DMS79 treated with DMSO at 0.1 percent for 48 hours (cell line): ENCODE measurements at regions not wholly inside any gene's neighbourhood (a gene's known extent, or its start where the extent isn't known, plus 50 kb on each side); places are given as distances from the start of the nearest gene placed in this dataset.
A peak's percentile ranks its signal among the peaks of the same experiment; 100 is the strongest.
"Not testable (repeated sequence)": the region's sequence is repeated elsewhere in the genome, so short reads cannot be mapped to it uniquely, and the experiment has no call there.

Experiments
- DNase-seq: peaks from one replicate; lab custom pipeline; 2025; lab: John Stamatoyannopoulos, UW

- no peak for DNase-seq
Observed at GRCh38 chr2:234158812-234159211, 108.3 kb downstream of the SPP2 start.

DNA sequence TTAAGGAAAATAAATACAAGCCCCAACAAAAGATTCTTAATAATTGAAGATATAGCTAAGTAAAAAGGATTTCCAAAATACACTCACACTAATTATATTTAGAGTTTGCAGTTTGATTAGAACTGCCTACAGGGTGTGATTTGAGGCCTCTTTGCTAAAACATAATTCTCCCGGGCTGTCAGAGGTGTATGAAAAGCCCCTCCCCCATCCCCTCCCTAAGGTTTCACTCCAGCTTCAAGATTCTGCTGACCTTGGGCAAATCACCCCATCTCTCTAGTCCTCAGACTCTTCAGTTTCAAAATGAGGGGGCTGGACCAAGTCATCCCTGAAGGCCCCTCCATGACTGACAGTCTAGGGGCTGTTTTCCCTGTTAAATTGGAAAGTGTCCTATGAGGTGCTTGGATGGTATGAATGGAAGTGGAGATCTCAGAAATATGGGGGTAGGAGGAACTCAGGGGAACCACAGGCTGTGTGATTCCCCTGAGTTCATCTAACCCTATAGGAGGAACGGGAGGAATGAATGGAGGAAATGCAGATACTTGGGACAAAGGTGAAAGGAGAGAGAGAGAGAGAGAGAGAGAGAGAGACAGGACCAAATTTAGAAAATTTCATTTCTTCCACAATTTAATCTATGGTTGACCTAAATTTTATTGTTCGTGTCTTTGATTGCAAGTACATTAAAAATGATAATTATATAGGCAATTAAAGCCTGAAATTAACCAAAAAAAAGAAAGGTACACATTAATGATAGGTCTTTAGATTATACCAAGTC is 107.5 kb downstream of the SPP2 start:
- DNase-seq = no peak

GRCh38 chr2:234156326-234156725 is 105.8 kb downstream of the SPP2 start:
- DNase-seq = peak; percentile 63

- DNase-seq = not testable (repeated sequence)
Observed at GRCh38 chr2:234152835-234153234, 102.3 kb downstream of the SPP2 start.

DNA sequence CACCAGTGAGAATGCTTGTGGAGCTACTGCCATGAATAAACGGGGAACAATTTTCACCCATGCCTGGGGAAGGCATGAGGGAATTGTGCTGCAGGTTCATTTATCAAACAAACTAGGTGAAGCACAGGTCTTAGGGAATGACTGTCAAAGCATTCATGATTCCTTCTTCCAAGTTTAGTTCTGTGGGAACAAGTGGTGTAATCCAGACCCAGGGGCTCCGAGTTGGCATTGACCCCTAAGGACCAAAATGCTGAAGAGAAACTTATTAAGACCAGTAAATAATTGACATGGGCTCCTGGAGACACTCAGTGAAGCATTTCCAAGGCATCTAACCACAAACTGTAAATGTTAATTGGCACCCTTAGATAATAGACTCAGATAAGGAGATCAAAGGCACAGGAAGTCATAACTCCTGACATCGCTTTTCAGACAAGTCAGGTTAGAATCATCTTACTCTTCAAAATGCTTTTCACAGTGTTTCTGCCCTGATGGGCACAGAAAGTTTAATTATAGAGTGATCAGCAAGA is 96.9 kb downstream of the SPP2 start:
- DNase-seq = peak; percentile 53

- no peak for DNase-seq
Observed at GRCh38 chr2:234146087-234146826, 95.8 kb downstream of the SPP2 start.

GRCh38 chr2:234145511-234145910 is 95.0 kb downstream of the SPP2 start:
- no peak for DNase-seq

DNA sequence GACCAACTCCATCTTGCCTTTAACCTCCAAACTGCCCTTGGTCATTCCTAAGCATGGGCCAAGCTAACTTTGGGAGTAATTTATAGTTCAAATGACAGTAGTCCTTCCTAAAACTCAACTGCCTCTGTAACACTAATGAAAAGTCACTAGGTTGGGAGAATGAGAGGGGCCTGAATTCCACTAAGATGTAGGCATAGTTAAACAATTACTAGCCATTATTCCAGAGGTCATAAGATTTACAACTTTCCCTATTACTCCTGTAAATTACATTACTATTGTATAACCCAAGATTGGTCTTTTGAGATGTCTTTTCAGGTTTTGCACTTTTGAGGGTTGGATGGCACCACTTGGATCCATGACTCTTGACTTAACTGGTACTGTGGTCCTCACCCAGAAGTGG is 94.6 kb downstream of the SPP2 start:
- DNase-seq = no peak

DNA sequence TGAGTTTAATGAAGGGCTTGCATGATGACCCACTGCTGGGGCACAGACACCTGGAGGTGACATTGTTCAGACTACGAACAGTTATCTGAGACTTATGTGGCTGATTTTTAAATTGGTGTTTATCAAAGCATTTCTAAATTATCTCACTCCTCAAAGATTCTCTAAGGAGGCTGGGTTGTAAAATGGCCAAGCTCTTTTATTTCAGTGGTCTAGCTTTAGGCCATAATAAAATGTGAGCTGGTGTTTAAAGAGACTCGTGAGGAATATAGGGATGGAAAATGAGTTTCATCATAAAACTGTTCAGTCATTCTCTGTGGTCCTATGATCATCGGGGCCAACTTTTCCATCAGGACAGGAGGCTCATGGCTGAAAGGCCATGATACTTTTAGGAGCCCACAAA is 93.4 kb downstream of the SPP2 start:
- no peak for DNase-seq

- no peak for DNase-seq
Observed at GRCh38 chr2:234142530-234142929, 92.0 kb downstream of the SPP2 start.

DNA sequence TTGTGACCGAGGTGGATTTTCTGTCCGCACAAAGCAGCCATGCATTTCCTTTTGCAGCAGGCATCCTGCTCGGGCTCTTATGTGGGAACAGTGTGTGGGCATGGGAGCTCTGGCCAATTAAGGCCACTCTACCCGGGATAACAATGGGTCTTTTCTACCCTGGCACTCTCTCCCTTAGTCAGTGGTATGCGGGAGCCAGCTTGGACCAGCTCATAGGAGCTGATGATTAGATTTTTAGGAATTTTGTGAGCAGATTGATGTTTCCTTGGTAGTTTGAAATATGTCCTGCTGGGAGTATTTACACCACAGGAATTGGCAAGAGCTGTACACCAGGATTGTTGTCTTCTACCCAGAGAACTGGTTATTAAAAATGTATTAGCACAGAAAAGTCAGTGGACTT is 89.3 kb downstream of the SPP2 start:
- no peak for DNase-seq

DNA sequence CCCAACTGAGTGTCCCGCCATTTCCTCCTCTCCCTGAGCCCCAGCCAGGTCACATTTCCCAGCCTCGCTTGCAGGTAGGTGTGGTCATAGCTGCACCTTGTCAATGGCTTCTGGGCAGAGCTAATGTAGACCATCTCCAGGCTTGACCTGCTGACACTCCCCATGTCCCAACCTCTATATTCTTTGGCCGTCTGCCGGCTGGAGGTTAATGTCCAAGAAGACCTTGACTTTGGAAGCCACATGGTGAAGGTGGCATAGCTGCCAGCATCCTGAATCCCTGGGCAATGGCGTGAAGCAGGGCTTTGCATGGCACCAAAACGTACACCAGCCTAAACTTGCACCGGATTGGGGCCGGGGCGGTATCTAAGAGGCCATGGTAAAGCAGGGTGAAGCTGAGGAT is 88.3 kb downstream of the SPP2 start:
- DNase-seq = no peak

GRCh38 chr2:234137400-234138014 is 87.0 kb downstream of the SPP2 start:
- DNase-seq = no peak

- DNase-seq = no peak
Observed at GRCh38 chr2:234136461-234136860, 86.0 kb downstream of the SPP2 start.

- no peak for DNase-seq
Observed at GRCh38 chr2:234135750-234136221, 85.3 kb downstream of the SPP2 start.

GRCh38 chr2:234134496-234134895 is 84.0 kb downstream of the SPP2 start:
- no peak for DNase-seq

GRCh38 chr2:234133004-234133403 is 82.5 kb downstream of the SPP2 start:
- no peak for DNase-seq

DNA sequence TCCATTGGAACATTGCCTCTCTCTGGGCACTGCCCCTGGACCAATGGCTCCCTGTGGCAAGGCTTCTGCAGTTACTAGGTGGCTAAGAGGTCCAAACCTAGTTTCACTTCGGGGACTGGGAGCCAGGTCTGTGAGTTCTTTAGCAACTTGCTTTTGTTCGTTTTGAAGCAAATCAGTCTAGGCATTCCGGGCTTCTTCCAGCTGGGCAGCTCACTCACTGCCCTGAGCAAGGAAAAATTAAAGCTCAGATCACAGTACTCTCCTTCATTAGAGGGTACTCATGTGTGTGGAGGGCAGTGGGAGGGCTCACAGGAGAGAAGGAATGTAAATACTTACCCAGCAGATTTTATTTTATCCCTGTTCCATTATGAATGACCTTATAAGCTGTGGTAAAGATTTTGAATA is 80.3 kb downstream of the SPP2 start:
- DNase-seq = no peak

DNA sequence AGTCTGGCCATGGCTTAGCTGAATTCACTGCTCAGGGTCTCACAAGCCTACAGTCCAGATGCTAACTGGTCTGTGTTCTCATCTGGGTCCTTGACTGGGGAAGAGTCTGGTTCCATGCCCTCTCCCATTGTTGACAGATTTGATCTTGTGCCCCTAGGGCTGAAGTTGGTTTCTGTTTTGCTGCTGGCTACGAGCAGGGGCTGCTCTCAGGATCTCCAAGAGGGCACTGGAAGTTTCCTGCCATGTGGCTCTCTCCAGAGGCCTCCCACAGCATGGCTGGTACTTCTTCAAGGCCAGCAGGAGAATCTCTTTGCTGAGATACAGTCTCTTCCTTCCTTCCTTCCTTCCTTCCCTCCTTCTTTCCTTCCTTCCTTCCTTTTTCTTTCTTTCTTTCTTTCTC is 78.1 kb downstream of the SPP2 start:
- DNase-seq = no peak
